PC-3 (cell line): ENCODE measurements at regions not wholly inside any gene's neighbourhood (a gene's known extent, or its start where the extent isn't known, plus 50 kb on each side); places are given as distances from the start of the nearest gene placed in this dataset.

Source experiments
- EZH2phosphoT487 ChIP-seq: fragments of 300-600 bp; sonication (generic); IDR thresholded peaks from 2 replicates; pipeline ENCODE4 v1.6.1; 2018; ENCODE audit warnings: mild to moderate bottlenecking, antibody characterized with exemption, low read length, borderline replicate concordance
- TF ChIP-seq, protein P1 (sequence below): fragments of 300-600 bp; sonication (generic); conservative IDR thresholded peaks from 2 replicates; pipeline ENCODE4 v1.5.1; 2017; ENCODE audit warnings: antibody characterized with exemption, low read depth, mild to moderate bottlenecking, low read length

GRCh38 chr5:143459433-143459832, 55.9 kb upstream of the NR3C1 start:
- TF ChIP-seq, protein P1, sequence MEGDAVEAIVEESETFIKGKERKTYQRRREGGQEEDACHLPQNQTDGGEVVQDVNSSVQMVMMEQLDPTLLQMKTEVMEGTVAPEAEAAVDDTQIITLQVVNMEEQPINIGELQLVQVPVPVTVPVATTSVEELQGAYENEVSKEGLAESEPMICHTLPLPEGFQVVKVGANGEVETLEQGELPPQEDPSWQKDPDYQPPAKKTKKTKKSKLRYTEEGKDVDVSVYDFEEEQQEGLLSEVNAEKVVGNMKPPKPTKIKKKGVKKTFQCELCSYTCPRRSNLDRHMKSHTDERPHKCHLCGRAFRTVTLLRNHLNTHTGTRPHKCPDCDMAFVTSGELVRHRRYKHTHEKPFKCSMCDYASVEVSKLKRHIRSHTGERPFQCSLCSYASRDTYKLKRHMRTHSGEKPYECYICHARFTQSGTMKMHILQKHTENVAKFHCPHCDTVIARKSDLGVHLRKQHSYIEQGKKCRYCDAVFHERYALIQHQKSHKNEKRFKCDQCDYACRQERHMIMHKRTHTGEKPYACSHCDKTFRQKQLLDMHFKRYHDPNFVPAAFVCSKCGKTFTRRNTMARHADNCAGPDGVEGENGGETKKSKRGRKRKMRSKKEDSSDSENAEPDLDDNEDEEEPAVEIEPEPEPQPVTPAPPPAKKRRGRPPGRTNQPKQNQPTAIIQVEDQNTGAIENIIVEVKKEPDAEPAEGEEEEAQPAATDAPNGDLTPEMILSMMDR: no peak
- TF ChIP-seq EZH2phosphoT487: no peak
